KOPT-K1 (cell line): ENCODE measurements at regions not wholly inside any gene's neighbourhood (a gene's known extent, or its start where the extent isn't known, plus 50 kb on each side); places are given as distances from the start of the nearest gene placed in this dataset.

Experiments used
- H3K27ac ChIP-seq: fragments of 200-600 bp; sonication (generic); 2 replicates; pipeline ENCODE4 v1.5.1; 2016; ENCODE audit warnings: antibody characterized with exemption, mild to moderate bottlenecking, low read depth, low read length; ENCODE audit not compliant: poor library complexity, severe bottlenecking
- H3K36me3 ChIP-seq: fragments of 200-600 bp; sonication (generic); 2 replicates; pipeline ENCODE4 v1.5.1; 2017; ENCODE audit warnings: antibody characterized with exemption, mild to moderate bottlenecking, low read length, moderate library complexity; ENCODE audit not compliant: insufficient read depth
- H3K9me3 ChIP-seq: fragments of 200-600 bp; sonication (generic); 2 replicates; pipeline ENCODE4 v1.5.1; 2017; ENCODE audit warnings: antibody characterized with exemption, low read length, mild to moderate bottlenecking; ENCODE audit not compliant: insufficient read depth, poor library complexity, severe bottlenecking

DNA sequence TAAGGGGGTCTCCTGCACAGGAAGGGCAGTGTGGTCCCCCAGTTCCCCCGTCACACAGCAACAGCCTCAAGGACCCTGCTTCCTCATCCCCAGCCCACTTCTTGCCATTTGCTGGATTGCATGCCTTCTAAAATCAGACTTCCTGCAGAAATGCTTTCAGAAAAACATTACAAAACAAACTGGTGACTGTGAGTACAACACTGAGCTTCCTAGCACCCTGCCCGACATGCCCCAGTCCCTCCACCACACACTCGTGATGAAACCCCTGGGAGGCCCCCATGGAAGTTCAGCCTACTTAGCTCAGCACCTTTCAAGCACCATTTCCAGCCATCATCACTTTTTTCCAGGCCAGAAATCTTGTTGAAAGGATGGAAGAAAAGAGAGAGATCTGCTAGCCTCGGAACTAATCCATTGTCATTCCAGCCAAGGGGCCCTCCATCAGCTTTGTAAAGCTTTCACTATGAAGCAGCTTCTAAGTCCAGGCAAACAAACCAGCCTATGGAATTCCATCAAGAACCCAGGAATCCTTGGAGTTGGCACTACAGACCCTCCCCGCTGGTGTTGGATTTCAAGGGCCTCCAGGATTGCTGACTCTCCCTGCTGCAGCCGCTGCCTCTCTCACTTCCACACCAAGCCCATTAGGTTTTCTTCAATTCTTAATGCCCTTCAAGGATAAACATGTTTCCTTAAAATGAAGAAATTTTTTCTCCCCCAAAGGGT, 114.6 kb downstream of the C5orf15 start:
- Histone ChIP-seq H3K9me3 (peaks cover 10% of the 10 kb centered on the region), H3K27ac (no peak overlapping the region), H3K36me3 (no peaks in the 10 kb centered on the region)

- H3K9me3 ChIP-seq, result peaks cover 6% of the 10 kb centered on the region
- H3K36me3 ChIP-seq, result no peaks in the 10 kb centered on the region
- no peak overlapping the region for H3K27ac ChIP-seq
These were observed 116.9 kb downstream of the C5orf15 start for GRCh38 chr5:133851521-133851920.

GRCh38 chr5:133850811-133851210, 117.6 kb downstream of the C5orf15 start:
- H3K36me3 ChIP-seq, result no peaks in the 10 kb centered on the region
- no peak overlapping the region for H3K27ac ChIP-seq
- no peaks in the 10 kb centered on the region for H3K9me3 ChIP-seq

DNA sequence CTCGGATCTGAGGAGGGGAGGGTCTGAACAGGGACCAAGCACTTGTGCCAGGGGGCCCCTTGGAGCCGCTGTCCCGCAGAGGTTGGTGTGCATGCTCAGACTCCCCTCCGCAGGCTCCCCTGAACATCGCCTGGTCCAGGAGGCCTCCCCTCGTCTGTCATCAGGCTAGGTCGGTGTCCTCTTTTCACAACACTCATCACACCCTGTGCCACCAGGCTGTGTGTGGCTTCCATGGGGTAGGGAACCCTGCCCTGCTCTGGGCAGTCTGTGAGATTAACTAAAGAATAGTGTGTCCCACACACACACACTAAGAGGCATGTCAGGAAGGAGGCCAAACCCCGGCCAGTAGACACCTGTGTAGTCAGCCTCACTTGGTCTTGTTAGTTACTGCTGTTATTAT, 119.3 kb downstream of the C5orf15 start:
- Histone ChIP-seq H3K9me3 (no peaks in the 10 kb centered on the region), H3K27ac (no peak overlapping the region), H3K36me3 (no peaks in the 10 kb centered on the region)

- Histone ChIP-seq H3K36me3 (no peaks in the 10 kb centered on the region), H3K9me3 (no peaks in the 10 kb centered on the region), H3K27ac (no peak overlapping the region)
These were observed 120.0 kb downstream of the C5orf15 start for GRCh38 chr5:133848341-133848811.

DNA sequence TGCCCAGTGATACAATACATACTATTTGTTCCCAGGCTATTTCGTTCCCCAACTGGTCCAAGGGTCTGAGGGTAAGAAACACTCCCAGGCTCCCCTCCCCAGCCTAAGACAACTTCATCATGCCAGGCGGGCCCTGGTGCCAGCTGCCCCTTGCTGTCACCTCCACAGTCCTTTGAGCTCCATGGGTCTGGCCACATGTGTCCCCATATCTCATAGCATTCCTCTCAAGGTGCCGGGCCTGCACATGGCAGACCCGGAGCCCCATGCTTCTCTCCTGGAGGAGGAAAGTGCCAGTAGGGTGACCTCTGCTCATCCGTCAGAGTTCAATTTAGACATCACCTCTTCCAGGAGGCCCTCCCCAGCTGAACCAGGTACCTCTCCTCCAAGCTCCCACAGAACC, 120.5 kb downstream of the C5orf15 start:
- Histone ChIP-seq H3K36me3 (no peaks in the 10 kb centered on the region), H3K9me3 (no peaks in the 10 kb centered on the region), H3K27ac (no peak overlapping the region)

DNA sequence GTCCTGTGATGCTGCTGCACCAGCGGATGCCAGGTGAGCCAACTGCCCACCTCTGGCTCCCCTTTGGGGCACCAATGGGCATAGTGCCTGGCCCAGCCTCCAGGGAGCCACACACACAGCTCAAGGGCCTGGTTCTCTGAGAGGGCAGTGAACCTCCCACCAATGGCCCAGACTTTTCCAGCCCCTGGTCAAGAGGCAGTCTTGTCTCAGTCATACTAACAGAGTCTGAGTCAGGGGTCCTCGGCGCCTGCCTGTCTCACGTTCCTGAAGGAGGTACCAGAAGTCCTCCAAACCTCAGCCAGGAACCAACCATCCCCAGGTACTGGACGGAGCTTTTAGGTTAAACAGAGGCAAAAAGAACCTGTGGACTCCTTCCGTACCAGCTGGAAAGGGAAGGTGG, 121.1 kb downstream of the C5orf15 start:
- Histone ChIP-seq H3K36me3 (no peaks in the 10 kb centered on the region), H3K27ac (no peak overlapping the region), H3K9me3 (no peaks in the 10 kb centered on the region)

GRCh38 chr5:133846478-133847226, 121.8 kb downstream of the C5orf15 start:
- Histone ChIP-seq H3K36me3 (no peaks in the 10 kb centered on the region), H3K9me3 (no peaks in the 10 kb centered on the region), H3K27ac (no peak overlapping the region)

GRCh38 chr5:133845271-133845670, 123.2 kb downstream of the C5orf15 start:
- Histone ChIP-seq H3K9me3 (no peaks in the 10 kb centered on the region), H3K36me3 (no peaks in the 10 kb centered on the region), H3K27ac (no peak overlapping the region)

DNA sequence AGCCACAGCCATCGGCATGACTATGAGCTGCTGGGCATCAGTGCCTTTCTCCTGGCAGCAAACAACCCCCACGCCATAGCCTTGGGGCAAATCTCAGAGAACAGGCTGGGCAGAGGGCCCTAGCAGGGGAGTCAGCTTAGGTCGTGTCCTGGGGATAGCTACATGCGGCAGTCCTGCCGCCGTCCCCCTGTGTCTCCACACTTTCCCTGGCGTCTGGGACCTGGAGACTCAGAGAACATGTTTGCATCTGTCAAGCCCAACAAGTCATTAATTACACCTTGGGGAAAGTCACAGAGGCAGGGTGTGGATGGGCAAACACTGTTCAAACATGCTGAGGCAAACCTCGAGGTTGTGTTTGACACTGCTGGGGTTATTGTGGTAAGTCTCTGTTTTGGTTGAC, 123.6 kb downstream of the C5orf15 start:
- Histone ChIP-seq H3K9me3 (no peaks in the 10 kb centered on the region), H3K27ac (no peak overlapping the region), H3K36me3 (no peaks in the 10 kb centered on the region)

DNA sequence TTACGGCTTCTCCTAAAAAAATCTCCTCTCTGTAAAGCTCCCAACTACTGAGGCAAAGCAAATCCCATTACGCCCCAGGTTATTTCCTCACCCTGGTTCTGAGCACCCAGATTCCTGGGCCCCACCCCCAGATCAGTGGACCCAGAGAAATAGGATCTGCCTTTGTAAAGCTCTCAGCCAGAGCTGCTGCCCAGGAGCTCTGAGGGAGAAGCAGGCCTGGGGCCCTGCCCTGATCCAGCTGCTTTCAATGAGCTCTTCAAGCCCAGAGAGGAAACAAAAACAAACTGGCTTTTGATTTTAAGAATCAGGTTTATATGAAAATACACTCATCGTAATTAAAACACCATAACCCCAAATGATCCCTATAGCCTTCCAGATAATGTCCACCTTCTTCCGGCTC, 124.5 kb downstream of the C5orf15 start:
- Histone ChIP-seq H3K27ac (no peak overlapping the region), H3K9me3 (no peaks in the 10 kb centered on the region), H3K36me3 (no peaks in the 10 kb centered on the region)

GRCh38 chr5:133842846-133843611, 125.4 kb downstream of the C5orf15 start:
- no peak overlapping the region for H3K27ac ChIP-seq
- no peaks in the 10 kb centered on the region for H3K9me3 ChIP-seq
- H3K36me3 ChIP-seq, result no peaks in the 10 kb centered on the region

- H3K27ac ChIP-seq, result no peak overlapping the region
- H3K9me3 ChIP-seq, result peaks cover 3% of the 10 kb centered on the region
These were observed 126.3 kb downstream of the C5orf15 start for GRCh38 chr5:133841831-133842750.

GRCh38 chr5:133840168-133840567, 128.3 kb downstream of the C5orf15 start:
- Histone ChIP-seq H3K27ac (no peak overlapping the region), H3K36me3 (no peaks in the 10 kb centered on the region), H3K9me3 (peaks cover 4% of the 10 kb centered on the region)

More at GRCh38 chr5:133841831-133842750, 126.3 kb downstream of the C5orf15 start:
- no peaks in the 10 kb centered on the region for H3K36me3 ChIP-seq
